HCT116 (cell line): ENCODE measurements at regions not wholly inside any gene's neighbourhood (a gene's known extent, or its start where the extent isn't known, plus 50 kb on each side); places are given as distances from the start of the nearest gene placed in this dataset.

Experiments
- ATAC-seq: fragments of 200-7000 bp; cut with Tn5 transposase; 2 replicates; pipeline ENCODE4 v1.9.1; 2020; ENCODE audit warnings: mild to moderate bottlenecking, moderate library complexity
- BruUV-seq: library from RNA; stranded (reverse); fragments of 400-500 nt; replicated peaks from 2 replicates; lab custom pipeline; 2021; lab: Mats Ljungman, UMichigan
- CTCF ChIA-PET: fragments of 300-600 bp; sonication (Branson Sonifier 250); formaldehyde crosslinking; loops from one replicate; lab custom pipeline; 2021; ENCODE audit warnings: antibody characterized with exemption; lab: Charles Lee
- POLR2A ChIA-PET: fragments of 300-600, 350-600 bp; sonication (Branson Sonifier 250); formaldehyde crosslinking; loops from one replicate; lab custom pipeline; 2021; ENCODE audit warnings: antibody characterized with exemption; lab: Charles Lee
- RAD21 ChIA-PET, 2 experiments: fragments of 300-600 bp; sonication (Branson Sonifier 250); formaldehyde crosslinking; loops; one replicate each; lab custom pipeline; 2023; ENCODE audit warnings: low total read pairs in 2 of 2; ENCODE audit not compliant: uncharacterized antibody in 2 of 2, unreplicated experiment in 2 of 2, low non-redundant PET in 1 of 2; lab: Charles Lee
- DNase-seq: peaks from one replicate; pipeline ENCODE4 v3.0.0-alpha.2; 2010; ENCODE audit warnings: low read depth, low spot score
- H2AFZ ChIP-seq: fragments of 200-600 bp; shearing (Covaris generic), sonication (generic); 2 replicates; pipeline ENCODE4 v1.6.1; 2017; ENCODE audit warnings: low read depth, mixed run types, mixed read lengths, antibody characterized with exemption, low read length; ENCODE audit not compliant: poor library complexity, severe bottlenecking
- H3K27ac ChIP-seq: 2 replicates; pipeline ENCODE4 v1.5.1; 2012; ENCODE audit warnings: low read depth, low read length
- H3K27me3 ChIP-seq: fragments of 200-600 bp; sonication (generic); 2 replicates; pipeline ENCODE4 v1.6.1; 2016; ENCODE audit warnings: mixed run types, low read length, mixed read lengths; ENCODE audit not compliant: insufficient read depth
- H3K36me3 ChIP-seq, 2 experiments: fragments of 200-500 bp in 1 of 2; fragments of 200-600 bp in 1 of 2; sonication (Bioruptor generic) in 1 of 2; sonication (generic) in 1 of 2; 2 replicates each; pipeline versions ENCODE4 v1.5.1 to v1.6.1; 2014 to 2016; ENCODE audit warnings: low read length in 2 of 2, inconsistent platforms in 1 of 2, mixed read lengths in 1 of 2, mixed run types in 1 of 2; ENCODE audit not compliant: insufficient read depth in 2 of 2, control insufficient read depth in 1 of 2
- H3K4me1 ChIP-seq, 2 experiments: fragments of 200-600 bp in 1 of 2; sonication (generic) in 1 of 2; 2 replicates each; pipeline versions ENCODE4 v1.5.1 to v1.6.1; 2012 to 2017; ENCODE audit warnings: low read length in 2 of 2, inconsistent platforms in 1 of 2, mild to moderate bottlenecking in 1 of 2, mixed read lengths in 1 of 2, mixed run types in 1 of 2, moderate library complexity in 1 of 2; ENCODE audit not compliant: insufficient read depth in 2 of 2, control insufficient read depth in 1 of 2
- H3K4me2 ChIP-seq: fragments of 200-600 bp; sonication (generic); 2 replicates; pipeline ENCODE4 v1.6.1; 2017; ENCODE audit warnings: mixed run types, low read length, mixed read lengths
- H3K4me3 ChIP-seq, 2 experiments: fragments of 200-600 bp in 1 of 2; sonication (generic) in 1 of 2; replicated peaks in 1 of 2; 2 replicates each; pipeline ENCODE4 v1.5.1; 2011 to 2016; ENCODE audit warnings: low read length in 2 of 2, control low read depth in 1 of 2, low read depth in 1 of 2, mild to moderate bottlenecking in 1 of 2, mixed read lengths in 1 of 2, mixed run types in 1 of 2
- H3K79me2 ChIP-seq: fragments of 200-600 bp; sonication (generic); 2 replicates; pipeline ENCODE4 v1.6.1; 2017; ENCODE audit warnings: mild to moderate bottlenecking, mixed run types, low read length, moderate library complexity, mixed read lengths; ENCODE audit not compliant: insufficient read depth
- H3K9ac ChIP-seq: fragments of 200-600 bp; sonication (generic); 2 replicates; pipeline ENCODE4 v1.6.1; 2016; ENCODE audit warnings: low read length, mixed read lengths
- H3K9me2 ChIP-seq: fragments of 200-600 bp; sonication (generic), shearing (Covaris generic); 2 replicates; pipeline ENCODE4 v1.6.1; 2017; ENCODE audit warnings: mixed run types, mild to moderate bottlenecking, moderate library complexity; ENCODE audit not compliant: insufficient read depth
- H3K9me3 ChIP-seq, 2 experiments: fragments of 200-500 bp in 1 of 2; fragments of 200-600 bp in 1 of 2; sonication (Bioruptor generic) in 1 of 2; sonication (generic) in 1 of 2; 2 replicates each; pipeline ENCODE4 v1.6.1; 2014 to 2017; ENCODE audit warnings: low read length in 2 of 2, mixed read lengths in 2 of 2, inconsistent platforms in 1 of 2, low read depth in 1 of 2, mild to moderate bottlenecking in 1 of 2, mixed run types in 1 of 2, moderate library complexity in 1 of 2; ENCODE audit not compliant: control insufficient read depth in 1 of 2, insufficient read depth in 1 of 2
- H4K20me1 ChIP-seq: fragments of 200-600 bp; sonication (generic), shearing (Covaris generic); 2 replicates; pipeline ENCODE4 v1.6.1; 2017; ENCODE audit warnings: mixed run types, mild to moderate bottlenecking, moderate library complexity; ENCODE audit not compliant: insufficient read depth
- ATF3 ChIP-seq: IDR thresholded peaks from 2 replicates; pipeline ENCODE4 v1.6.1; 2012
- CBX3 ChIP-seq: IDR thresholded peaks from 2 replicates; pipeline ENCODE4 v1.6.1; 2012; ENCODE audit warnings: low read depth
- CEBPB ChIP-seq: IDR thresholded peaks from 2 replicates; pipeline ENCODE4 v1.6.1; 2012; ENCODE audit warnings: low read depth
- CTCF ChIP-seq, 3 experiments: fragments of 200-600 bp in 1 of 3; sonication (generic) in 1 of 3; IDR thresholded peaks in 2 of 3; conservative IDR thresholded peaks in 1 of 3; 2 replicates each; pipeline ENCODE4 v1.5.1; 2012 to 2017; ENCODE audit warnings: low read depth in 2 of 3, low read length in 2 of 3, antibody characterized with exemption in 1 of 3, borderline replicate concordance in 1 of 3, control low read depth in 1 of 3, mild to moderate bottlenecking in 1 of 3, mixed read lengths in 1 of 3, mixed run types in 1 of 3, moderate library complexity in 1 of 3; ENCODE audit not compliant: insufficient read depth in 1 of 3
- EGR1 ChIP-seq: IDR thresholded peaks from 2 replicates; pipeline ENCODE4 v1.6.1; 2012; ENCODE audit warnings: low read depth
- ELF1 ChIP-seq: IDR thresholded peaks from 2 replicates; pipeline ENCODE4 v1.6.1; 2012; ENCODE audit warnings: low read depth, borderline replicate concordance
- EZH2phosphoT487 ChIP-seq: fragments of 200-600 bp; IDR thresholded peaks from 2 replicates; pipeline ENCODE4 v1.6.1; 2018; ENCODE audit warnings: antibody characterized with exemption, borderline replicate concordance
- FOSL1 ChIP-seq: IDR thresholded peaks from 2 replicates; pipeline ENCODE4 v1.6.1; 2012; ENCODE audit warnings: low read depth
- POLR2A ChIP-seq: IDR thresholded peaks from 2 replicates; pipeline ENCODE4 v1.7.0; 2011; ENCODE audit warnings: borderline replicate concordance; ENCODE audit not compliant: insufficient read depth, insufficient read length; ENCODE audit errors: extremely low read depth
- POLR2AphosphoS5 ChIP-seq: IDR thresholded peaks from 2 replicates; pipeline ENCODE4 v1.6.1; 2011; ENCODE audit warnings: mild to moderate bottlenecking, low read depth, low read length, moderate library complexity
- RAD21 ChIP-seq: IDR thresholded peaks from 2 replicates; pipeline ENCODE4 v1.6.1; 2012; ENCODE audit warnings: low read depth, mild to moderate bottlenecking
- REST ChIP-seq: IDR thresholded peaks from 2 replicates; pipeline ENCODE4 v1.6.1; 2012; ENCODE audit warnings: low read depth
- SP1 ChIP-seq: IDR thresholded peaks from 2 replicates; pipeline ENCODE4 v1.6.1; 2012; ENCODE audit warnings: low read depth
- TCF7L2 ChIP-seq: IDR thresholded peaks from 2 replicates; pipeline ENCODE4 v1.7.0; 2011; ENCODE audit warnings: borderline replicate concordance, inconsistent platforms; ENCODE audit not compliant: insufficient read depth, insufficient read length; ENCODE audit errors: extremely low read depth
- YY1 ChIP-seq: IDR thresholded peaks from 2 replicates; pipeline ENCODE4 v1.6.1; 2011; ENCODE audit warnings: low read length, low read depth, moderate library complexity, mild to moderate bottlenecking; ENCODE audit not compliant: insufficient replicate concordance; ENCODE audit errors: extremely low read depth
- intact Hi-C: fragments of 100-400 bp; cut with micrococcal nuclease; formaldehyde crosslinking; loops from 2 replicates; pipeline ENCODE4 v1.10.0; 2022

- RAD21 ChIA-PET, result no interaction called here
- intact Hi-C loops, result no loop called here
- POLR2A ChIA-PET, result no interaction called here
- TF ChIP-seq FOSL1, result no peak
- TF ChIP-seq CTCF (IDR thresholded peaks at IDR 0.05 in 2 of 3, conservative IDR thresholded peaks at IDR 0.05 in 1 of 3; ENCODE audit: borderline replicate concordance in 1 of 3, insufficient read depth in 1 of 3, low read depth in 2 of 3, low read length in 2 of 3), result no peak
- TF ChIP-seq POLR2AphosphoS5, result no peak
- TF ChIP-seq TCF7L2, result no peak
- no peak for TF ChIP-seq CBX3
- no peak for TF ChIP-seq ELF1
- TF ChIP-seq ATF3, result no peak
- TF ChIP-seq RAD21, result no peak
- no peak for TF ChIP-seq POLR2A
- TF ChIP-seq YY1, result no peak
- TF ChIP-seq CEBPB, result no peak
- TF ChIP-seq EGR1, result no peak
- TF ChIP-seq REST, result no peak
- no peak for TF ChIP-seq EZH2phosphoT487
- TF ChIP-seq SP1, result no peak
- Histone ChIP-seq H2AFZ (no peak overlapping the region), H3K36me3 (no peaks in the 10 kb centered on the region), H3K27me3 (no peaks in the 10 kb centered on the region), H3K4me3 (no peak overlapping the region), H3K9me2 (no peaks in the 10 kb centered on the region), H3K4me1 (no peaks in the 10 kb centered on the region), H3K9ac (no peak overlapping the region), H3K4me2 (no peak overlapping the region), H3K9me3 (peaks cover 7 to 12% of the 10 kb centered on the region in 2 experiments; a peak in 2 of 4 replicates), H3K27ac (no peak overlapping the region), H4K20me1 (no peaks in the 10 kb centered on the region), H3K79me2 (no peaks in the 10 kb centered on the region)
- CTCF ChIA-PET, result no interaction called here
- DNase-seq (no peak), ATAC-seq (no peak)
- BruUV-seq, result no TSS peak
These were observed 628.2 kb downstream of the FAM181B start for GRCh38 chr11:82105331-82105998.
